ENCODE measurements at regions not wholly inside any gene's neighbourhood (a gene's known extent, or its start where the extent isn't known, plus 50 kb on each side); places are given as distances from the start of the nearest gene placed in this dataset.

DNA sequence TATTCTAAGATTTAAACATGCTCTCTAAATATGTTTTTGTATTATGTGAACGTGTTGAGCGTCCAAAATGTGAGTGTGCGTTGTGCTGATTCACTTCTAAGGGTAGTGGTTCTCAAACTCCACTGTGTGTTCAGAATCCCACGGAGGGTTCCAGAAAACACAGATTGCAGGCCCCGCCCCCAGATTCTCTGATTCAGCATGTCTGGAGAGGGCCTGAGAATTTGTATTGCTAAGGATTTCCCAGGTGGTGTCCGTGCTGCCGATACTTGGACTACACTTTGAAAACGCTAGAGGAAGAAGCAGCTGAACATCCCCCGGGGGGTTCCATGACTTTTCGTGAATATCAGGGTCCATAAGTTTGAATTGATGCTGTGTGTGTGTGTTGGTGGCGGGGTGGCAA, 1043.2 kb upstream of the WWC1 start:
- no TSS peak for BruUV-seq (replicated peaks)
- intact Hi-C loops (cut with micrococcal nuclease) = no loop called here
- ChIA-PET CTCF (no interaction called here), POLR2A (no interaction called here)
- DNase-seq (ENCODE audit: unreplicated experiment) = no peak
- Mint-ChIP-seq H3K27ac (ENCODE audit: low read depth, unreplicated experiment) (no peak overlapping the region), H3K4me3 (ENCODE audit: unreplicated experiment) (no peak overlapping the region), H3K36me3 (ENCODE audit: insufficient read depth, unreplicated experiment) (no peaks in the 10 kb centered on the region), H3K4me1 (ENCODE audit: insufficient read depth, unreplicated experiment) (peaks cover 7% of the 10 kb centered on the region), H3K9me3 (ENCODE audit: unreplicated experiment) (no peaks in the 10 kb centered on the region), H3K27me3 (ENCODE audit: insufficient read depth, unreplicated experiment) (no peaks in the 10 kb centered on the region)
- TF ChIP-seq, protein P1, sequence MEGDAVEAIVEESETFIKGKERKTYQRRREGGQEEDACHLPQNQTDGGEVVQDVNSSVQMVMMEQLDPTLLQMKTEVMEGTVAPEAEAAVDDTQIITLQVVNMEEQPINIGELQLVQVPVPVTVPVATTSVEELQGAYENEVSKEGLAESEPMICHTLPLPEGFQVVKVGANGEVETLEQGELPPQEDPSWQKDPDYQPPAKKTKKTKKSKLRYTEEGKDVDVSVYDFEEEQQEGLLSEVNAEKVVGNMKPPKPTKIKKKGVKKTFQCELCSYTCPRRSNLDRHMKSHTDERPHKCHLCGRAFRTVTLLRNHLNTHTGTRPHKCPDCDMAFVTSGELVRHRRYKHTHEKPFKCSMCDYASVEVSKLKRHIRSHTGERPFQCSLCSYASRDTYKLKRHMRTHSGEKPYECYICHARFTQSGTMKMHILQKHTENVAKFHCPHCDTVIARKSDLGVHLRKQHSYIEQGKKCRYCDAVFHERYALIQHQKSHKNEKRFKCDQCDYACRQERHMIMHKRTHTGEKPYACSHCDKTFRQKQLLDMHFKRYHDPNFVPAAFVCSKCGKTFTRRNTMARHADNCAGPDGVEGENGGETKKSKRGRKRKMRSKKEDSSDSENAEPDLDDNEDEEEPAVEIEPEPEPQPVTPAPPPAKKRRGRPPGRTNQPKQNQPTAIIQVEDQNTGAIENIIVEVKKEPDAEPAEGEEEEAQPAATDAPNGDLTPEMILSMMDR (IDR thresholded peaks at IDR 0.05; ENCODE audit: unreplicated experiment) = no peak

DNA sequence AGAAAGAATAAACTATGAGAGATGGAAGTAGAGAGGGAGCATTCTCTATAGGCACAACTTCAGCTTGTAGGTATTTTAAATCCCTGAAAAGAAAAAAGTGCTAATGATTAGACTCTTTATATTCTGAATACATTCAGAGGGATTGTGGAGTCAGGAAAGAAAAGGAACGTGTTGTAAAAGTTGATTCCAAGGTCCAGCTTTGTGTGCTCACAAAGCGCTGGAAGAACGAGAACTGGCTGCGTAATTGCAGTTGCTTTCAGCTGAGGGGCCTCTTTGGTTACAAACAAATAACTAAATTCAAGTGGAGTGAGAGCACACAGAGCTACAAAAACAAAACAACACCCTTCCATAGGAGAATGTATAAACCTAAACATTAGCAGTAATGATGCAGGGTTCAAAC, 1040.4 kb upstream of the WWC1 start:
- ChIA-PET POLR2A (interaction anchor here (0.7 to 1.0 kb wide), 2 partner anchors 31 to 44 kb away, joined by 3 to 4 read pairs; no protein-coding TSS in a partner anchor), CTCF (interaction anchor here (1.3 to 2.5 kb wide), 5 partner anchors 10 to 770 kb away, joined by 3 to 8 read pairs (median 4); no protein-coding TSS in a partner anchor)
- intact Hi-C loops (cut with micrococcal nuclease) = no loop called here
- no peak for DNase-seq (ENCODE audit: unreplicated experiment)
- BruUV-seq (replicated peaks) = no TSS peak
- no peak overlapping the region for H3K4me3 Mint-ChIP-seq (ENCODE audit: unreplicated experiment)
- H3K36me3 Mint-ChIP-seq (ENCODE audit: insufficient read depth, unreplicated experiment) = no peaks in the 10 kb centered on the region
- no peaks in the 10 kb centered on the region for H3K9me3 Mint-ChIP-seq (ENCODE audit: unreplicated experiment)
- TF ChIP-seq, protein P1 (IDR thresholded peaks at IDR 0.05; ENCODE audit: unreplicated experiment) = no peak
- no peak overlapping the region for H3K27ac Mint-ChIP-seq (ENCODE audit: low read depth, unreplicated experiment)
- no peaks in the 10 kb centered on the region for H3K27me3 Mint-ChIP-seq (ENCODE audit: insufficient read depth, unreplicated experiment)
- H3K4me1 Mint-ChIP-seq (ENCODE audit: insufficient read depth, unreplicated experiment) = no peaks in the 10 kb centered on the region

DNA sequence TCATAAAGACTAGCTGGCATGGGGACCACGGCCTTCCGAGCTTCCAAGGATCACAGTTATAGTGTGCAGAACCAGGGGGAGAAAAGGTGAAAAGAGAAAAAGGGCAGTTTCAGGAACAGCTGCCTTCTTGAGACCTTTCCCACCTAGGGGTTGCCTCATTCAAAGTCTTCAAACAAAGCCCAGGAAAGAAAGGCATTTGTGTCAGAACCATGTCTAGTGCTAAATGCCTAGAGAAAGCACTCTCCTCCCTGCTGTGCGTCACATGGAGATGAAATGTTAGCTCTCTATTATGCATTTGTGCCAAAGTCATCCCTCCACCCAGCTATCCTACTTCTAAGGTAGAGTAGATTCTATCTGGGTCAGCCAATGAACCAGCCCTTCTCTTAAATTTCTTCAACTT, 1037.3 kb upstream of the WWC1 start:
- H3K27me3 Mint-ChIP-seq (ENCODE audit: insufficient read depth, unreplicated experiment) = no peaks in the 10 kb centered on the region
- H3K4me1 Mint-ChIP-seq (ENCODE audit: insufficient read depth, unreplicated experiment) = no peaks in the 10 kb centered on the region
- no peaks in the 10 kb centered on the region for H3K9me3 Mint-ChIP-seq (ENCODE audit: unreplicated experiment)
- no TSS peak for BruUV-seq (replicated peaks)
- DNase-seq (ENCODE audit: unreplicated experiment) = no peak
- no peaks in the 10 kb centered on the region for H3K36me3 Mint-ChIP-seq (ENCODE audit: insufficient read depth, unreplicated experiment)
- H3K27ac Mint-ChIP-seq (ENCODE audit: low read depth, unreplicated experiment) = no peak overlapping the region
- H3K4me3 Mint-ChIP-seq (ENCODE audit: unreplicated experiment) = no peak overlapping the region
- CTCF ChIA-PET = interaction anchor here (0.7 to 1.0 kb wide), 2 partner anchors 9 to 312 kb away, joined by 3 to 4 read pairs; no protein-coding TSS in a partner anchor
- POLR2A ChIA-PET = no interaction called here
- intact Hi-C loops (cut with micrococcal nuclease) = no loop called here
- TF ChIP-seq, protein P1 (IDR thresholded peaks at IDR 0.05; ENCODE audit: unreplicated experiment) = no peak

DNA sequence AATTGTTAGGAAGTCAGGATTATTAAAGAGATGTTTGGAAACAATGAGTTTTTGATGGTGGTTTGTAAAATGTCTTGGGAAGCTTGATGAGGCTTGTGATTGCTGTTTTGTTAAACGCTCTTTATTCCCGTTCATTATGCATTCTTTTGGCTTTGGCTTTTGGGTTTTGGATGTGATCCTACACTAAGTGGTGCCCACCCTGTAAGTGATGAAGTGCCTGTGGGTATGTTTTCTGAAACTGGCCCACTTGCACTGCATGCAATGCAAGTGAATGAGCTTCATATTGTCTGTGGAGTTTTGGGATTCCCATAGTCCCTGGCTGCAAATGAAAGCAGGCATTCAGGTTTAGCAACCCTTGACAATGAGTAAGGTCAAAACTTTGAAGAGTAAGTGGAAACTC, 1035.5 kb upstream of the WWC1 start:
- Mint-ChIP-seq H3K36me3 (ENCODE audit: insufficient read depth, unreplicated experiment) (no peaks in the 10 kb centered on the region), H3K4me1 (ENCODE audit: insufficient read depth, unreplicated experiment) (no peaks in the 10 kb centered on the region)

More for the DNA sequence above, 1035.5 kb upstream of the WWC1 start:
- Mint-ChIP-seq H3K9me3 (ENCODE audit: unreplicated experiment) (no peaks in the 10 kb centered on the region), H3K27ac (ENCODE audit: low read depth, unreplicated experiment) (no peak overlapping the region), H3K27me3 (ENCODE audit: insufficient read depth, unreplicated experiment) (no peaks in the 10 kb centered on the region), H3K4me3 (ENCODE audit: unreplicated experiment) (no peak overlapping the region)
- TF ChIP-seq, protein P1 (IDR thresholded peaks at IDR 0.05; ENCODE audit: unreplicated experiment) = no peak
- ChIA-PET CTCF (interaction anchor here (0.6 to 1.2 kb wide), 5 partner anchors 9 to 1791 kb away, joined by 3 to 4 read pairs (median 3); no protein-coding TSS in a partner anchor), POLR2A (no interaction called here)
- BruUV-seq (replicated peaks) = no TSS peak
- DNase-seq (ENCODE audit: unreplicated experiment) = no peak
- intact Hi-C loops (cut with micrococcal nuclease) = no loop called here

All from MCF 10A (cell line).